ENCODE measurements at regions not wholly inside any gene's neighbourhood (a gene's known extent, or its start where the extent isn't known, plus 50 kb on each side); places are given as distances from the start of the nearest gene placed in this dataset.

GRCh38 chr7:16187131-16187530 is 234.2 kb downstream of the CRPPA start:
- TF ChIP-seq CTCF (IDR thresholded peaks at IDR 0.05; ENCODE audit: insufficient read depth, low read depth, low read length) (no peak), EZH2 (IDR thresholded peaks at IDR 0.05; ENCODE audit: insufficient read depth, low read length) (no peak)

Measured in astrocyte (in vitro differentiated cells and primary cell).